Activated CD4-positive, alpha-beta memory T cell treated with anti-CD3 and anti-CD28 coated beads, Interleukin-2, amount 10 ng/mL, durations not matched to agents 7 days and 5 days (primary cell): ENCODE measurements at regions not wholly inside any gene's neighbourhood (a gene's known extent, or its start where the extent isn't known, plus 50 kb on each side); places are given as distances from the start of the nearest gene placed in this dataset.

Experiments
- CTCF ChIA-PET: fragments of 350-600 bp; sonication (Branson Sonifier 250); formaldehyde crosslinking; loops from one replicate; lab custom pipeline; 2021; ENCODE audit warnings: antibody characterized with exemption, inconsistent platforms; lab: Charles Lee
- POLR2A ChIA-PET: fragments of 350-600 bp; sonication (Branson Sonifier 250); formaldehyde crosslinking; loops from one replicate; lab custom pipeline; 2021; ENCODE audit warnings: antibody characterized with exemption; lab: Charles Lee
- DNase-seq: peaks from one replicate; pipeline ENCODE4 v3.0.0-alpha.2; 2020
- H3K27ac Mint-ChIP-seq: one replicate; pipeline ENCODE4 v1.8.0; 2021; ENCODE audit warnings: mild to moderate bottlenecking, mixed read lengths
- H3K27me3 Mint-ChIP-seq: one replicate; pipeline ENCODE4 v1.8.0; 2021; ENCODE audit warnings: mixed read lengths
- H3K36me3 Mint-ChIP-seq: one replicate; pipeline ENCODE4 v1.8.0; 2021; ENCODE audit warnings: low read depth, mixed read lengths
- H3K4me1 Mint-ChIP-seq: one replicate; pipeline ENCODE4 v1.8.0; 2021; ENCODE audit warnings: mixed read lengths
- H3K4me3 Mint-ChIP-seq: one replicate; pipeline ENCODE4 v1.8.0; 2021; ENCODE audit warnings: mild to moderate bottlenecking, mixed read lengths
- H3K9me3 Mint-ChIP-seq: one replicate; pipeline ENCODE4 v1.8.0; 2021; ENCODE audit warnings: mixed read lengths

DNA sequence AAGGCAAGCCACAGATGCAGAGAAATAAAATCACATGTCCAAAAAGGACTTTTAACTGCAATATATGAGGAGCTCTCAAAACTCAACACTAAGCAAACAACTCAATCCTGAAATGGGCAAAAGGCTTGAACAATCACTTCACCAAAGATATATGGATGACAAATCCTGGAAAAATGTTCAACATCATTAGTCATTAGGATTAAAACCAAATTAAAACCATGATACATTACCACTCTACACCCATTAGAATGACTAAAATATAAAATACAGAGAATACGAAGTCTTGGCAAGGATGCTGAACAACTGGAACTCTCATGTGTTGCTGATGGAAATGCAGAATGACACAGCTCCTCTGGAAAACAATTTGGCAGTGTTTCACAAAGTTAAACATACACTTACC, 277.4 kb downstream of the TLE1 start:
- Mint-ChIP-seq H3K9me3 (no peaks in the 10 kb centered on the region), H3K4me1 (no peaks in the 10 kb centered on the region), H3K27me3 (no peaks in the 10 kb centered on the region), H3K27ac (no peak overlapping the region), H3K4me3 (no peak overlapping the region), H3K36me3 (no peaks in the 10 kb centered on the region)
- POLR2A ChIA-PET = no interaction called here
- DNase-seq = no peak
- CTCF ChIA-PET = no interaction called here

DNA sequence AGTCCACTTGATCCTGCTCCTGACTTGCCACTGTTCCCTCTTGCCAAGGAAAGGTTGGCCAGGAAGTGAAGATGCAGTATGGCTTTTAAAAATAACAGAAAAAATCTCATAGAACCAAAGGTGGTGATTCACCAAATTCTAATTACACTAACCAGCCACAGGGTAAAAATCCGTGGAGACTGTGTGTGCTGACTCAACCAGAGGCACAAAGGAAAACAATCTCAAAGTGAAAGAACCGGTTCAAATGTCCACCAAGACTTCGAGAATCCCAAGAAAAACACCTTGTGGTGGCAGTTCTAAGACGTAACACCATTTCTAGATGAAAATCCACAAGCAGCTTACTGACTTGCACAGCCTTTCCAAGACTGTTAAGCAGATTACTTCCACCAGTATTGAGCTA, 279.1 kb downstream of the TLE1 start:
- Mint-ChIP-seq H3K27ac (no peak overlapping the region), H3K4me3 (no peak overlapping the region), H3K9me3 (no peaks in the 10 kb centered on the region), H3K27me3 (no peaks in the 10 kb centered on the region), H3K36me3 (no peaks in the 10 kb centered on the region), H3K4me1 (no peaks in the 10 kb centered on the region)
- ChIA-PET CTCF (no interaction called here), POLR2A (no interaction called here)
- no peak for DNase-seq

DNA sequence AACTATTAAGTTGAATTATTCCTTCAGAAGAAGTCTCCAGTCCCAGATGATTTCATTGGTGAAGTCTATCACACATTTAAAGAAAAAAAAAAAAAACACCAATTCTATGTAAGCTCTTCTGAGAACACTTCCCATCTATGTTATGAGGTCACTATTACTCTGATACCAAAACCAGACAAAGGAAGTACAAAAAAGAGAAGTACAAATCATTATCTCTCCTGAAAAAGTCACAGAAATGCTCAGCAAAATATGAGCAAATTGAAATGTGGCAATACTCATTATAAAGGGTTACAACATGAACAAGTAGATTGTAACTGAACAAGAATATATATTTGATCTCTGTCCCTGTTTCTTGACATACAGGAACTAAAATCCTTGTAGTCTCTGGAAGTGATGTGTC, 280.4 kb downstream of the TLE1 start:
- H3K4me1 Mint-ChIP-seq = no peaks in the 10 kb centered on the region
- ChIA-PET CTCF (no interaction called here), POLR2A (no interaction called here)
- H3K27me3 Mint-ChIP-seq = no peaks in the 10 kb centered on the region
- DNase-seq = no peak
- H3K4me3 Mint-ChIP-seq = no peak overlapping the region
- no peak overlapping the region for H3K27ac Mint-ChIP-seq
- H3K36me3 Mint-ChIP-seq = no peaks in the 10 kb centered on the region
- no peaks in the 10 kb centered on the region for H3K9me3 Mint-ChIP-seq

DNA sequence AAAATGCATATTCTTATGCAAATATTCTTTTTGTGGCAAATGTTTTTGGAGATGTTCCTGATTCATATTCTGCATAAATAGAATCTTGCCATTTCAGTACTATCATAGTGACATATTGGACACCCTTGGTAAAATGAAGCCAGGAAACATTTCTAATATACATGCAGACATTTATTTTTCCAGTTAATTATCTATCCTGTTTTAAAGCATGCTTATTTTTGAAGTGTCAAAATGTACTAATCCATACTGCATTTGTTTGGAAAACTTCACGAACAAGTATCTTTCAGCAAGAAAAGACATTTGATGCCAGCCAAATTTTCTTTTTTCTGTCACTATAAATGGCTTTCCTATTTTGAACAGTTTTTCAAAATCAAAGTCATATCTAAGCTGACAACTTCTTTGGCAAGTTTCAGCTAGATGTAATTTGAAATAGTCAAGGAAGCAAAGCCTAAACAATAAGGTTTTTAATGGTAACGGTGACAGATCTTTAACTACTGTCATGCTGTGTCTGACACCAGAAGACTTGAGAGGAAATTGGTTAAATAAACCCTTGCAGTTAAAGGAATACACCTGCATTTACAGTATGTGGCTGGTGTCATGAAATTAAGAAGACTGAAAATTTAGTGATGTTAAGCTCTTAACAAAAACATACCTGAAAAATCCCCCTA, 284.3 kb downstream of the TLE1 start:
- no peak for DNase-seq
- POLR2A ChIA-PET = no interaction called here
- H3K27ac Mint-ChIP-seq = no peak overlapping the region
- CTCF ChIA-PET = no interaction called here
- H3K27me3 Mint-ChIP-seq = no peaks in the 10 kb centered on the region
- no peaks in the 10 kb centered on the region for H3K36me3 Mint-ChIP-seq
- no peak overlapping the region for H3K4me3 Mint-ChIP-seq
- H3K9me3 Mint-ChIP-seq = peaks cover 3% of the 10 kb centered on the region
- no peaks in the 10 kb centered on the region for H3K4me1 Mint-ChIP-seq

DNA sequence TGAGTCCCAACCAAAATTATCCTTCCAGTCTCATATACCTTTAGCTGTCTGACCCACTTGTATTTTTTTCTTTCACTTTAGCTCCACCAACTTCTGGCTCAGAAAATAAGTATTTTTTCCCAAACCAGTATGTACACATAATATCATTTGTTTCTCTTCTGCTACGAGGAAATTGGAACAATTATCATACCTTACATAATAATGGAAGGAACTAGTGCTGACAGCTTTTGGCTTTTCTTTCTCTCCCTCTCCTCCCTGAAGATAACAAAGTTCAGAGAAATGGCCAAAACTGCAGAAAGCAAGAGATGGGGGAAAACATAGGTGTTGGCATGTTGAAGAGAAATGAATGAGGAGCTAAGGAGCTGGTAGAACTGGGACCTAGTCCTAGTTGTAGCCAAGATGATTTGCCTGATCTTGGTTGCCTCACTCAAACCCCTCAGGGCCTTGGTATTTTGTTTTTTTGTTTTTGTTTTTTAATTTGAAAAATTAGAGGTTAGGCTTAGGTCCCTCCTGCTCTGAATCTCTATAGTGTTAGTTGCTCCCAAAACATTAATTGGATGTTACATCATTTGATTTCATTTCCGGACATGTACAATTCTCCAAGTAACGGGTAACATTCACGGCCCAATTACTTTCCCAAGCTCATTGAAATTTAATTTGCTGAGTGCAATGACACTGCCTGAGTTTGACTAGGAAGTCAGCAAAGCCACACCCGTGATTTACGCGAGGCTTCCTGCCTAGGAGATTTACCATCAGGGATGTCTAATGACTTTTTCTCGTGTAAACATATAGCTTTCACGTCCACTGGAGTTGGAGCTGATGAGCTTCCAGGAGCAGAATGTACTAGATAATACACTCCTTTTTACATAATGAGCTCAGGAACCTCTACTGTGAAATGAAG, 291.6 kb downstream of the TLE1 start:
- no peaks in the 10 kb centered on the region for H3K27me3 Mint-ChIP-seq
- H3K36me3 Mint-ChIP-seq = no peaks in the 10 kb centered on the region
- H3K4me1 Mint-ChIP-seq = no peaks in the 10 kb centered on the region
- ChIA-PET POLR2A (no interaction called here), CTCF (no interaction called here)
- no peak overlapping the region for H3K27ac Mint-ChIP-seq
- no peak overlapping the region for H3K4me3 Mint-ChIP-seq
- DNase-seq = no peak
- H3K9me3 Mint-ChIP-seq = peaks cover 19% of the 10 kb centered on the region

DNA sequence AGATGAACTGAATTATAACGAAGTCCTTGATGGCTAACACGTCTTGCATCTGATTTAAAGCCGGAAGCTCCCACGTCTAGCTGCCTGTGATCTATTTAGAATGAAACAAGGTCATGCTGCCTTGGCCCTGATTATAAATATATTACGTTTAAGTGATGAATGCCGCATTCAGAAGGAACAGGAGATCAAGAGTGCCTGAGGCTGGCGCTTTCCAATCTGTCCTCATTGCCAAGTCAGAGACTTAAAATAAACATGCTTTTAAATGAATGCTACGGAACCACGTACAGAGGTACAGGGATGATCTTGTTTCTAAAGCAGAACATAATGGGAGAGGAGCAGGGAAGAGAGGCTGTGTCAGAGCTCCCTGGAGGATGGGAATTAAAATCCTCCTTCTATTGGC, 292.8 kb downstream of the TLE1 start:
- POLR2A ChIA-PET = no interaction called here
- H3K27ac Mint-ChIP-seq = no peak overlapping the region
- no peak for DNase-seq
- no peaks in the 10 kb centered on the region for H3K27me3 Mint-ChIP-seq
- H3K36me3 Mint-ChIP-seq = no peaks in the 10 kb centered on the region
- no peak overlapping the region for H3K4me3 Mint-ChIP-seq
- CTCF ChIA-PET = no interaction called here
- H3K4me1 Mint-ChIP-seq = no peaks in the 10 kb centered on the region
- peaks cover 18% of the 10 kb centered on the region for H3K9me3 Mint-ChIP-seq

GRCh38 chr9:81395676-81396054, 293.7 kb downstream of the TLE1 start:
- Mint-ChIP-seq H3K4me3 (no peak overlapping the region), H3K4me1 (no peaks in the 10 kb centered on the region)

DNA sequence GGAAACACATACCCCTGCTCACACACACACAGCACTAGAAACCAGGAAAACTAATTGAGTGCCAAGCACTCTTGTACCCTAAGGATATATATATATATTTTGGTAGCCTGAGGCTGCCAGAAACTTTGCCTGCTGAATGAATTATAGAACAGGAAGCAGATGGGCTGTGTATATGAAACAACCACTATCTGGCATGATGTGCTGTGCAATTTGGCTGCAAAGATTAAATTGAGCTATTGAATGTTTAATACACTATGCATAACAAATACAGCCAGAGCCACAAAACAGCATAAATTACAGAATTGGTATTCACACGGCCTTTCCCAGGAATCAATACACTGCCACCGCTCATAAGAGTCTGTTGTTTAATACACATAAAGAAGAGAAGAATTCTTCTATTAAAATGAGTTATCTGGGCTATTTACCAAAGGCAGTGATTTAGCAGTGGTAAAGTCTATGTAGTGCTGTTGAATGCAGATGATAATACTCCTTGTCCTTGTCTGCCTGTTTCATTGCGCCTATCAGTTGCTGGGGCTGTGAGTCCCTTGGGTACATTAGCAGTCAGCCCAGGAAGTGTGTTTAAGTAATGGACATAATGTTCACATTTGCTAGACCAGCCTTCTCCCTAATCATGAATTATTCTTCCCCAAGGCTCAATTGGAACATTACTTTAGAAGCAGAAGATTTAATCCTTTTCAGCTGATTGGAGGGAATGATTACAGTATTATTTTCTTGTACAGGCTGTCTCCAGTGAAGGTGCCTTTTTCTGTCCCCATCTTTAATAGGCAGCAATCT, 294.3 kb downstream of the TLE1 start:
- POLR2A ChIA-PET = no interaction called here
- Mint-ChIP-seq H3K27me3 (no peaks in the 10 kb centered on the region), H3K9me3 (peaks cover 18% of the 10 kb centered on the region), H3K36me3 (no peaks in the 10 kb centered on the region), H3K4me1 (no peaks in the 10 kb centered on the region), H3K4me3 (no peak overlapping the region), H3K27ac (no peak overlapping the region)
- CTCF ChIA-PET = no interaction called here
- no peak for DNase-seq

More at GRCh38 chr9:81395676-81396054, 293.7 kb downstream of the TLE1 start:
- H3K36me3 Mint-ChIP-seq = no peaks in the 10 kb centered on the region
- CTCF ChIA-PET = no interaction called here
- POLR2A ChIA-PET = no interaction called here
- peaks cover 18% of the 10 kb centered on the region for H3K9me3 Mint-ChIP-seq
- H3K27ac Mint-ChIP-seq = no peak overlapping the region
- no peaks in the 10 kb centered on the region for H3K27me3 Mint-ChIP-seq
- DNase-seq = no peak

DNA sequence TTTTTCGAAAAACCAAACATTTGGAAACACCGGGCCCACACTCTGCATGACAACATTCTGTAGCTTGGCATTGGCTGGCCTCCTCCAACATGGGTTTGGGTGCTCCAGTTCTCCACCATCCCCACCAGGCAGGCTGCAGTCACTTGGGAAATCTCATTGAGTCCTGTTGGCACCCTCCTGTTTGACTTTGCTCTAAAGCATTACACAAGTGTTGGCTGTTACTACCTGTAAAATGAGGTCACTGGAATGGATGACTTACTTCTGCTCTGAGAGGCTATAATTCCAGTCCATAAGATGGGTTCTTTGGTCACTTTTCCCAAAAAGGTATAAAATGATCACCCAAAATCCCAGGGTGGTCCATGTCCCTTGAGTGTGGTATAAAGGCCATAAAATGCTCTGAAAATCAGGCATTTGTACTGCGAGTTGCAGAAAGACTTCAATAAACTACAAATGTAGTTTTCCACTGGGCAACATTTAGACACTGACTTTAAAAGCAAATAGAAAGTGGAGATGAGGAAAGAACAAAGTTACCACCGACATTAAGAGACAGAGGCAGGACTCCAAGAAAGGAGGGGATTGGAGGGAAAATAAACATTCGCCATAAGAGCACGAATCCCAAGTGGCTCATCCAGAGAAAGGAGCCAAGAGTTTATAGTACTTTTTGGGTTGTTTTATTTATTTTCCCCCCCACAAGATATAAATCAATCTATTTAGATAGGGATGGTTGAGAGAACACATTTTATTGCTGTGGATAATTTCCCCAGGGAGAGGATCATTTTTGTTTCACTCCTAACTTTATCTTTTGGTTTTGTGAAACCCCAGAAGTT, 295.1 kb downstream of the TLE1 start:
- CTCF ChIA-PET = no interaction called here
- H3K27ac Mint-ChIP-seq = no peak overlapping the region
- H3K27me3 Mint-ChIP-seq = no peaks in the 10 kb centered on the region
- POLR2A ChIA-PET = no interaction called here
- H3K4me3 Mint-ChIP-seq = no peak overlapping the region
- no peaks in the 10 kb centered on the region for H3K4me1 Mint-ChIP-seq
- no peak for DNase-seq
- peaks cover 16% of the 10 kb centered on the region for H3K9me3 Mint-ChIP-seq
- no peaks in the 10 kb centered on the region for H3K36me3 Mint-ChIP-seq

- no peaks in the 10 kb centered on the region for H3K4me1 Mint-ChIP-seq
- CTCF ChIA-PET = no interaction called here
Measured at GRCh38 chr9:81391457-81391825, 297.9 kb downstream of the TLE1 start.

GRCh38 chr9:81390792-81391456, 298.4 kb downstream of the TLE1 start:
- Mint-ChIP-seq H3K4me3 (no peak overlapping the region), H3K27ac (no peak overlapping the region), H3K27me3 (no peaks in the 10 kb centered on the region), H3K4me1 (no peaks in the 10 kb centered on the region), H3K9me3 (peaks cover 7% of the 10 kb centered on the region), H3K36me3 (no peaks in the 10 kb centered on the region)
- DNase-seq = no peak
- CTCF ChIA-PET = no interaction called here
- POLR2A ChIA-PET = no interaction called here

More at GRCh38 chr9:81391457-81391825, 297.9 kb downstream of the TLE1 start:
- no peak for DNase-seq
- Mint-ChIP-seq H3K4me3 (no peak overlapping the region), H3K27me3 (no peaks in the 10 kb centered on the region), H3K27ac (no peak overlapping the region), H3K36me3 (no peaks in the 10 kb centered on the region), H3K9me3 (peaks cover 7% of the 10 kb centered on the region)
- POLR2A ChIA-PET = no interaction called here

- no peak overlapping the region for H3K27ac Mint-ChIP-seq
- DNase-seq = no peak
- H3K4me1 Mint-ChIP-seq = no peaks in the 10 kb centered on the region
- ChIA-PET POLR2A (no interaction called here), CTCF (no interaction called here)
- peaks cover 6% of the 10 kb centered on the region for H3K9me3 Mint-ChIP-seq
- no peaks in the 10 kb centered on the region for H3K36me3 Mint-ChIP-seq
- no peaks in the 10 kb centered on the region for H3K27me3 Mint-ChIP-seq
- H3K4me3 Mint-ChIP-seq = no peak overlapping the region
Measured at GRCh38 chr9:81389569-81389993, 299.8 kb downstream of the TLE1 start.
